Erythroblast (primary cell): ENCODE measurements at regions not wholly inside any gene's neighbourhood (a gene's known extent, or its start where the extent isn't known, plus 50 kb on each side); places are given as distances from the start of the nearest gene placed in this dataset.

Experiments
- GATA1 ChIP-seq: IDR thresholded peaks from 2 replicates; pipeline ENCODE4 v1.6.1; 2011; ENCODE audit warnings: low read depth, mild to moderate bottlenecking, control low read depth, low read length, moderate library complexity
- POLR2A ChIP-seq: IDR thresholded peaks from 2 replicates; pipeline ENCODE4 v1.6.1; 2011; ENCODE audit warnings: mild to moderate bottlenecking, low read length

- TF ChIP-seq POLR2A (no peak), GATA1 (no peak)
Measured at GRCh38 chr7:85693326-85693725, 506.5 kb upstream of the SEMA3D start.
